Stimulated activated naive CD8-positive, alpha-beta T cell treated with anti-CD3 and anti-CD28 coated beads, Interleukin-15, amount 100 ng/mL, for 72 hours (primary cell): ENCODE measurements at regions not wholly inside any gene's neighbourhood (a gene's known extent, or its start where the extent isn't known, plus 50 kb on each side); places are given as distances from the start of the nearest gene placed in this dataset.
"Not testable (repeated sequence)": the region's sequence is repeated elsewhere in the genome, so short reads cannot be mapped to it uniquely, and the experiment has no call there.

Source experiments
- ATAC-seq: fragments of 150-1000 bp; cut with Tn5 transposase; 2 replicates; pipeline ENCODE4 v1.10.0; 2021; ENCODE audit warnings: mild to moderate bottlenecking, moderate library complexity
- DNase-seq, 2 donors: peaks; one replicate each; pipeline ENCODE4 v3.0.0; 2021 to 2022
- H3K27ac Mint-ChIP-seq, 2 donors: one replicate each; pipeline ENCODE4 v1.8.0; 2022; ENCODE audit warnings: mild to moderate bottlenecking in 2 of 2, mixed read lengths in 2 of 2, moderate library complexity in 2 of 2
- H3K27me3 Mint-ChIP-seq: one replicate; pipeline ENCODE4 v1.8.0; 2022; ENCODE audit warnings: mixed read lengths
- H3K4me1 Mint-ChIP-seq: one replicate; pipeline ENCODE4 v1.8.0; 2022; ENCODE audit warnings: mild to moderate bottlenecking, mixed read lengths
- H3K4me3 Mint-ChIP-seq, 2 donors: one replicate each; pipeline ENCODE4 v1.8.0; 2022; ENCODE audit warnings: mild to moderate bottlenecking in 2 of 2, mixed read lengths in 2 of 2, moderate library complexity in 1 of 2
- H3K9me3 Mint-ChIP-seq, 2 donors: one replicate each; pipeline ENCODE4 v1.8.0; 2022; ENCODE audit warnings: mixed read lengths in 2 of 2

GRCh38 chr2:76075126-76075525 lies 364.4 kb upstream of the GCFC2 start:
- ATAC-seq (no peak), DNase-seq (no peak)
- Mint-ChIP-seq H3K9me3 (no peaks in the 10 kb centered on the region), H3K27me3 (no peaks in the 10 kb centered on the region), H3K4me3 (no peak overlapping the region), H3K4me1 (no peaks in the 10 kb centered on the region), H3K27ac (no peak overlapping the region)

GRCh38 chr2:76073992-76074604 lies 363.4 kb upstream of the GCFC2 start:
- Mint-ChIP-seq H3K4me1 (no peaks in the 10 kb centered on the region), H3K27ac (no peak overlapping the region), H3K27me3 (no peaks in the 10 kb centered on the region), H3K9me3 (peaks cover 0 to 4% of the 10 kb centered on the region in 2 donors), H3K4me3 (no peak overlapping the region)
- DNase-seq (no peak), ATAC-seq (no peak)

- H3K27me3 Mint-ChIP-seq: no peaks in the 10 kb centered on the region
- no peak overlapping the region for H3K4me3 Mint-ChIP-seq
- H3K9me3 Mint-ChIP-seq: peaks cover 15 to 21% of the 10 kb centered on the region in 2 donors
- no peaks in the 10 kb centered on the region for H3K4me1 Mint-ChIP-seq
- H3K27ac Mint-ChIP-seq: no peak overlapping the region
- no peak for ATAC-seq
- DNase-seq: no peak
Measured at GRCh38 chr2:76050196-76050595, 339.5 kb upstream of the GCFC2 start.

GRCh38 chr2:76044701-76045100 lies 334.0 kb upstream of the GCFC2 start:
- no peaks in the 10 kb centered on the region for H3K4me1 Mint-ChIP-seq
- no peak for DNase-seq
- H3K9me3 Mint-ChIP-seq: peaks cover 13 to 18% of the 10 kb centered on the region in 2 donors
- H3K27me3 Mint-ChIP-seq: no peaks in the 10 kb centered on the region
- no peak overlapping the region for H3K27ac Mint-ChIP-seq
- no peak overlapping the region for H3K4me3 Mint-ChIP-seq
- ATAC-seq: no peak

GRCh38 chr2:76039505-76039904 lies 328.8 kb upstream of the GCFC2 start:
- no peaks in the 10 kb centered on the region for H3K4me1 Mint-ChIP-seq
- peaks cover 0 to 5% of the 10 kb centered on the region in 2 donors for H3K9me3 Mint-ChIP-seq
- H3K4me3 Mint-ChIP-seq: no peak overlapping the region
- no peak for ATAC-seq
- no peak overlapping the region for H3K27ac Mint-ChIP-seq
- DNase-seq: no peak
- H3K27me3 Mint-ChIP-seq: no peaks in the 10 kb centered on the region

GRCh38 chr2:76027761-76028160 lies 317.0 kb upstream of the GCFC2 start:
- ATAC-seq (no peak), DNase-seq (no peak)
- Mint-ChIP-seq H3K27me3 (no peaks in the 10 kb centered on the region), H3K27ac (no peak overlapping the region), H3K4me3 (no peak overlapping the region), H3K9me3 (peaks cover 8 to 14% of the 10 kb centered on the region in 2 donors), H3K4me1 (no peaks in the 10 kb centered on the region)

GRCh38 chr2:76019128-76019527 lies 308.4 kb upstream of the GCFC2 start:
- ATAC-seq: no peak
- H3K4me3 Mint-ChIP-seq: no peak overlapping the region
- DNase-seq: no peak
- no peak overlapping the region for H3K27ac Mint-ChIP-seq
- no peaks in the 10 kb centered on the region for H3K4me1 Mint-ChIP-seq
- peaks cover 0 to 6% of the 10 kb centered on the region in 2 donors for H3K9me3 Mint-ChIP-seq
- H3K27me3 Mint-ChIP-seq: no peaks in the 10 kb centered on the region

GRCh38 chr2:76009484-76009883 lies 298.8 kb upstream of the GCFC2 start:
- DNase-seq (no peak), ATAC-seq (no peak)
- no peak overlapping the region for H3K27ac Mint-ChIP-seq
- H3K4me1 Mint-ChIP-seq: no peaks in the 10 kb centered on the region
- peaks cover 4 to 9% of the 10 kb centered on the region in 2 donors for H3K9me3 Mint-ChIP-seq
- H3K4me3 Mint-ChIP-seq: no peak overlapping the region
- no peaks in the 10 kb centered on the region for H3K27me3 Mint-ChIP-seq

- H3K4me3 Mint-ChIP-seq: no peak overlapping the region
- H3K9me3 Mint-ChIP-seq: peaks cover 4 to 9% of the 10 kb centered on the region in 2 donors
- no peaks in the 10 kb centered on the region for H3K27me3 Mint-ChIP-seq
- ATAC-seq (no peak), DNase-seq (no peak)
- no peaks in the 10 kb centered on the region for H3K4me1 Mint-ChIP-seq
- H3K27ac Mint-ChIP-seq: no peak overlapping the region
Measured at GRCh38 chr2:76008001-76008702, 297.4 kb upstream of the GCFC2 start.

- Mint-ChIP-seq H3K4me3 (no peak overlapping the region), H3K9me3 (peaks cover 21 to 26% of the 10 kb centered on the region in 2 donors)
Measured at GRCh38 chr2:76000425-76000824, 289.7 kb upstream of the GCFC2 start.

GRCh38 chr2:75998451-75998850 lies 287.7 kb upstream of the GCFC2 start:
- Mint-ChIP-seq H3K27me3 (no peaks in the 10 kb centered on the region), H3K9me3 (peaks cover 35 to 36% of the 10 kb centered on the region in 2 donors), H3K4me3 (no peak overlapping the region), H3K27ac (no peak overlapping the region), H3K4me1 (no peaks in the 10 kb centered on the region)
- no peak for DNase-seq
- no peak for ATAC-seq

More at GRCh38 chr2:76000425-76000824, 289.7 kb upstream of the GCFC2 start:
- H3K27ac Mint-ChIP-seq: no peak overlapping the region
- ATAC-seq (no peak), DNase-seq (no peak)
- H3K4me1 Mint-ChIP-seq: no peaks in the 10 kb centered on the region
- no peaks in the 10 kb centered on the region for H3K27me3 Mint-ChIP-seq

GRCh38 chr2:75994759-75995158 lies 284.0 kb upstream of the GCFC2 start:
- H3K9me3 Mint-ChIP-seq: peaks cover 25 to 39% of the 10 kb centered on the region in 2 donors
- ATAC-seq (no peak), DNase-seq (no peak)
- H3K4me1 Mint-ChIP-seq: no peaks in the 10 kb centered on the region
- H3K4me3 Mint-ChIP-seq: no peak overlapping the region
- no peaks in the 10 kb centered on the region for H3K27me3 Mint-ChIP-seq
- no peak overlapping the region for H3K27ac Mint-ChIP-seq

- not testable (repeated sequence) for H3K4me1 Mint-ChIP-seq, ATAC-seq, H3K27me3 Mint-ChIP-seq, DNase-seq, H3K4me3 Mint-ChIP-seq, H3K27ac Mint-ChIP-seq
- peaks cover 17 to 30% of the 10 kb centered on the region in 2 donors for H3K9me3 Mint-ChIP-seq
Measured at GRCh38 chr2:75988622-75989021, 277.9 kb upstream of the GCFC2 start.

- Mint-ChIP-seq H3K4me3 (no peak overlapping the region), H3K9me3 (peaks cover 7 to 15% of the 10 kb centered on the region in 2 donors), H3K4me1 (no peaks in the 10 kb centered on the region), H3K27ac (no peak overlapping the region), H3K27me3 (no peaks in the 10 kb centered on the region)
- DNase-seq (no peak), ATAC-seq (no peak)
Measured at GRCh38 chr2:75986617-75987016, 275.9 kb upstream of the GCFC2 start.

- DNase-seq (no peak), ATAC-seq (no peak)
- Mint-ChIP-seq H3K4me3 (no peak overlapping the region), H3K27ac (no peak overlapping the region), H3K4me1 (no peaks in the 10 kb centered on the region), H3K9me3 (peaks cover 3 to 13% of the 10 kb centered on the region in 2 donors), H3K27me3 (no peaks in the 10 kb centered on the region)
Measured at GRCh38 chr2:75982719-75983118, 272.0 kb upstream of the GCFC2 start.

GRCh38 chr2:75964646-75965045 lies 253.9 kb upstream of the GCFC2 start:
- H3K9me3 Mint-ChIP-seq: peaks cover 4 to 7% of the 10 kb centered on the region in 2 donors
- H3K4me1 Mint-ChIP-seq: no peaks in the 10 kb centered on the region
- no peak for ATAC-seq
- no peak for DNase-seq
- H3K4me3 Mint-ChIP-seq: no peak overlapping the region
- no peak overlapping the region for H3K27ac Mint-ChIP-seq
- no peaks in the 10 kb centered on the region for H3K27me3 Mint-ChIP-seq
